ENCODE measurements at regions not wholly inside any gene's neighbourhood (a gene's known extent, or its start where the extent isn't known, plus 50 kb on each side); places are given as distances from the start of the nearest gene placed in this dataset.

- ChIA-PET POLR2A (no interaction called here), CTCF (interaction anchor here (0.7 kb wide), 1 partner anchor 32 kb away, joined by 3 read pairs; no protein-coding TSS in a partner anchor)
- peaks cover 8% of the 10 kb centered on the region for H3K4me1 Mint-ChIP-seq (ENCODE audit: insufficient read depth, unreplicated experiment)
- H3K9me3 Mint-ChIP-seq (ENCODE audit: unreplicated experiment): no peaks in the 10 kb centered on the region
- intact Hi-C loops (cut with micrococcal nuclease): loop anchor here (10.0 kb wide), 1 partner anchor 105 kb away; the partner anchor contains the start of gene PPP1R12A
- no peak for DNase-seq (ENCODE audit: unreplicated experiment)
- H3K27me3 Mint-ChIP-seq (ENCODE audit: insufficient read depth, unreplicated experiment): no peaks in the 10 kb centered on the region
- H3K36me3 Mint-ChIP-seq (ENCODE audit: insufficient read depth, unreplicated experiment): no peaks in the 10 kb centered on the region
- BruUV-seq (replicated peaks): no TSS peak
- TF ChIP-seq, protein P1, sequence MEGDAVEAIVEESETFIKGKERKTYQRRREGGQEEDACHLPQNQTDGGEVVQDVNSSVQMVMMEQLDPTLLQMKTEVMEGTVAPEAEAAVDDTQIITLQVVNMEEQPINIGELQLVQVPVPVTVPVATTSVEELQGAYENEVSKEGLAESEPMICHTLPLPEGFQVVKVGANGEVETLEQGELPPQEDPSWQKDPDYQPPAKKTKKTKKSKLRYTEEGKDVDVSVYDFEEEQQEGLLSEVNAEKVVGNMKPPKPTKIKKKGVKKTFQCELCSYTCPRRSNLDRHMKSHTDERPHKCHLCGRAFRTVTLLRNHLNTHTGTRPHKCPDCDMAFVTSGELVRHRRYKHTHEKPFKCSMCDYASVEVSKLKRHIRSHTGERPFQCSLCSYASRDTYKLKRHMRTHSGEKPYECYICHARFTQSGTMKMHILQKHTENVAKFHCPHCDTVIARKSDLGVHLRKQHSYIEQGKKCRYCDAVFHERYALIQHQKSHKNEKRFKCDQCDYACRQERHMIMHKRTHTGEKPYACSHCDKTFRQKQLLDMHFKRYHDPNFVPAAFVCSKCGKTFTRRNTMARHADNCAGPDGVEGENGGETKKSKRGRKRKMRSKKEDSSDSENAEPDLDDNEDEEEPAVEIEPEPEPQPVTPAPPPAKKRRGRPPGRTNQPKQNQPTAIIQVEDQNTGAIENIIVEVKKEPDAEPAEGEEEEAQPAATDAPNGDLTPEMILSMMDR (IDR thresholded peaks at IDR 0.05; ENCODE audit: unreplicated experiment): no peak
- H3K27ac Mint-ChIP-seq (ENCODE audit: low read depth, unreplicated experiment): no peak overlapping the region
- no peak overlapping the region for H3K4me3 Mint-ChIP-seq (ENCODE audit: unreplicated experiment)
Measured at GRCh38 chr12:80040075-80040738, 59.1 kb upstream of the OTOGL start.

DNA sequence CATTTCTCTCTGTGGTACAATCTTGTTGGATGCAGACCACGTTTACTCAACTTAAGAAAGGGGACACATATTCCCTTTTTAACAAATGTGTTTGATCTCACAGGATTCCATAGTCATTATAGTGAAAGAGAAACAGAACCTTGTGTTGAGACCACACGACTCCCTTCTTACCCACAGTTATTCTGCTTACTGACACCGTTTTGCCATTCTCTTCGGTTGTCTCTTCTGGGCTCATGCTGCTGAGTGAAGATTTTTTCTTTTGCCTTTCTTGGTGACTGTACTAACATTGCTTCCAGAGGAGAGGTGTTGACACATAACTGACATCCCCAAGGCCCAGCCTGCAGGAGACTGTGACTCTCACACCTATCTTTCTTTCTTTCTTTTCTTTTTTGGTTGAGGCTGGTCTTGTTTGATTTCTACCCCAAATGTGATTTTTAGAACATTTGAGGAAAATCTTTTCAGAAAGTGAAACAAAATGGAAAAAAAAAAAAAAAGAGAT, 61.2 kb upstream of the OTOGL start:
- intact Hi-C loops (cut with micrococcal nuclease): no loop called here
- Mint-ChIP-seq H3K36me3 (ENCODE audit: insufficient read depth, unreplicated experiment) (no peaks in the 10 kb centered on the region), H3K27me3 (ENCODE audit: insufficient read depth, unreplicated experiment) (no peaks in the 10 kb centered on the region), H3K27ac (ENCODE audit: low read depth, unreplicated experiment) (no peak overlapping the region), H3K4me1 (ENCODE audit: insufficient read depth, unreplicated experiment) (peaks cover 8% of the 10 kb centered on the region), H3K4me3 (ENCODE audit: unreplicated experiment) (no peak overlapping the region), H3K9me3 (ENCODE audit: unreplicated experiment) (no peaks in the 10 kb centered on the region)
- TF ChIP-seq, protein P1 (IDR thresholded peaks at IDR 0.05; ENCODE audit: unreplicated experiment): no peak
- BruUV-seq (replicated peaks): no TSS peak
- no peak for DNase-seq (ENCODE audit: unreplicated experiment)
- POLR2A ChIA-PET: no interaction called here
- CTCF ChIA-PET: no interaction called here

- CTCF ChIA-PET: no interaction called here
- Mint-ChIP-seq H3K27me3 (ENCODE audit: insufficient read depth, unreplicated experiment) (no peaks in the 10 kb centered on the region), H3K27ac (ENCODE audit: low read depth, unreplicated experiment) (no peak overlapping the region), H3K9me3 (ENCODE audit: unreplicated experiment) (no peaks in the 10 kb centered on the region), H3K4me3 (ENCODE audit: unreplicated experiment) (no peak overlapping the region), H3K36me3 (ENCODE audit: insufficient read depth, unreplicated experiment) (no peaks in the 10 kb centered on the region), H3K4me1 (ENCODE audit: insufficient read depth, unreplicated experiment) (peaks cover 7% of the 10 kb centered on the region)
- no TSS peak for BruUV-seq (replicated peaks)
- peak; percentile 44 for DNase-seq (ENCODE audit: unreplicated experiment)
- POLR2A ChIA-PET: interaction anchor here (0.7 kb wide), 1 partner anchor 228 kb away, joined by 3 read pairs; no protein-coding TSS in a partner anchor
- TF ChIP-seq, protein P1 (IDR thresholded peaks at IDR 0.05; ENCODE audit: unreplicated experiment): no peak
- intact Hi-C loops (cut with micrococcal nuclease): no loop called here
Measured at GRCh38 chr12:80033448-80033847, 65.9 kb upstream of the OTOGL start.

DNA sequence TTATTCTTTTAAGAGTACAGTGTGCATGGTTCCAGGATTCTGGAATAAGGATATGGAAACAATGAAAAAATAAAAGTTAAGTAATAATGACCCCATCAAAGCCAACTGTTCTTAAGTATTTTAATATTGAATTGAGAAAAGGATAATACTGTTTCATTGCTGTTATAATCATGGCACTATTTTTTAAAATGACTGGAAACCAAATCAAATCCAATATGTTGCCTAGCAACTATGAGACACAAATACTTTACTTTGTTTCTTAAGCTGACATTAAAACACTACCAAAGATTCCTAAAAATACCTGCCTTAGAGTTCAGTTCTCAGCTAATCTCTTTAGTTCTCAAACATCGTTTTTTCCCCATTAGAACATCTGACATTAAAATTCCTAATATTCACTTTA, 66.4 kb upstream of the OTOGL start:
- H3K4me3 Mint-ChIP-seq (ENCODE audit: unreplicated experiment): no peak overlapping the region
- TF ChIP-seq, protein P1 (IDR thresholded peaks at IDR 0.05; ENCODE audit: unreplicated experiment): no peak
- H3K27me3 Mint-ChIP-seq (ENCODE audit: insufficient read depth, unreplicated experiment): no peaks in the 10 kb centered on the region
- CTCF ChIA-PET: no interaction called here
- H3K36me3 Mint-ChIP-seq (ENCODE audit: insufficient read depth, unreplicated experiment): no peaks in the 10 kb centered on the region
- H3K9me3 Mint-ChIP-seq (ENCODE audit: unreplicated experiment): no peaks in the 10 kb centered on the region
- no peak for DNase-seq (ENCODE audit: unreplicated experiment)
- peaks cover 7% of the 10 kb centered on the region for H3K4me1 Mint-ChIP-seq (ENCODE audit: insufficient read depth, unreplicated experiment)
- POLR2A ChIA-PET: interaction anchor here (0.6 to 0.7 kb wide), 2 partner anchors 169 to 227 kb away, joined by 3 to 5 read pairs; no protein-coding TSS in a partner anchor
- no TSS peak for BruUV-seq (replicated peaks)
- intact Hi-C loops (cut with micrococcal nuclease): no loop called here
- H3K27ac Mint-ChIP-seq (ENCODE audit: low read depth, unreplicated experiment): no peak overlapping the region
